Inflammatory macrophage (primary cell): ENCODE measurements at regions not wholly inside any gene's neighbourhood (a gene's known extent, or its start where the extent isn't known, plus 50 kb on each side); places are given as distances from the start of the nearest gene placed in this dataset.
"Not testable (repeated sequence)": the region's sequence is repeated elsewhere in the genome, so short reads cannot be mapped to it uniquely, and the experiment has no call there.

ENCODE experiments used
- DNase-seq, 2 donors: peaks; one replicate each; pipeline ENCODE4 v3.0.0-alpha.2; 2020 to 2022

DNA sequence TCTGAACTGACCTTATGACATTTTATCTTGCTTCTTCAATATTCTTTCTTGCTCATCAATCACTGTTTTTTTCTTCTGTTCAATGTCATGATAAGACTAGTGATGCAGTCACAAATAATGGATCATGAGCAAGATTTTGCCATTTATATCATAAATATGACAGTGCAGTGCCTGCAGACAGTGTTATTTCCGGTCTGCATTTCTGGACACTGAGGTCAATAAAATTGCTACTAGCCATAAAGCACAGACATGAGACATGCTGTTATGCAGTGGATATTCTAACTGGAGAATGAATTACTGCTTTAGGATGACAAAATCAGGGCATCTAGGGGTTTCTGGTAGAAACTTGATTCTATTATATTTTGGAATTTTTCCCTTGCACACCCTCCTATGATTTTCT, 1509.7 kb upstream of the LRRTM3 start:
- DNase-seq = no peak

DNA sequence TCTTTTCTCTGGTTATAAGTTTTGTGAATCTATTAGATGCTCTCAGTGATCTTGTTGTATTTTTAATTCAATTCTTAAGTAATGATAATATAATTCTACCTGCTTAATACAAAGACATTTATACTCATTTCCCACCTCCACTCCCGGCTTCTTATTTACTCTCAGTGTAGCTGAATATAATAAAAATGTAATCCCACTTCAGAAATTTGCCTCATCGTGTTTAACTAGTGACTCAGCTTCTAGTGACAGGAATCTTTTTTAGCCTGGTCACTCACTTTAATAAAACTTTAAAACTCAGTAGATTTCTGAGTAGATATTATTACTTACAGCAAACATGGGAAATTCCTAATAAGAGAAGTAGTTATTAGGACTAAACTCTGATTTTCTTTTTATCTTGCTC, 1506.2 kb upstream of the LRRTM3 start:
- DNase-seq = no peak

DNA sequence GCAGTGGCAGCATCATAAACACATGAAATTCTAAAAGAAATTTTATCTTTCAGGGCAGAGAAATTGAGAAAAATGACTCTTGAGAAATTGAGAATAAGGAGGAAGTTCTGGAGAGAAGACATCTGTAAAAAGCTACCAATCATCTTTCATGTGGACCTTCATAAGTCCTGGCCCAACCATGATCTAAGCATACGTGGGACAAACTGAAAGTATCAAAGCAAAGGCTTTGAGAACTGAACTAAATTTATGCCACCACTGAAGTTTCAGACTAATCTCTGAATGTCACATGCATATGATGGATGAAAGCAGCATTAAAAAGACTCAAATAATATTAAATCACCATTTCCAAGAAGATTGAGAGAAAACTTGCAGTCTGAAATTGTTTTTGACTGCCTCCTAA, 1502.8 kb upstream of the LRRTM3 start:
- DNase-seq = no peak

DNA sequence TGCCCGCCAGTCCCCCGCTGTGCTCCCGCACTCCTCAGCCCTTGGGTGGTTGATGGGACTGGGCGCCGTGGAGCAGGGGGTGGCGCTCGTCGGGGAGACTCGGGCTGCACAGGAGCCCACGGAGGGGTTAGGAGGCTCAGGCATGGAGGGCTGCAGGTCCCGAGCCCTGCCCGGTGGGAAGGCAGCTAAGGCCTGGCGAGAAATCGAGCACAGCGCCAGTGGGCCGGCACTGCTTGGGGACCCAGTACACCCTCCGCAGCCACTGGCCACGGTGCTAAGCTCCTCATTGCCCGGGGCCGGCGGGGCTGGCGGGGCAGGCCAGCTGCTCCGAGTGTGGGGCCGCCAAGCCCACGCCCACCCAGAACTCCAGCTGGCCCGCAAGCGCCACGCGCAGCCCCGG, 1496.5 kb upstream of the LRRTM3 start:
- DNase-seq = not testable (repeated sequence)

DNA sequence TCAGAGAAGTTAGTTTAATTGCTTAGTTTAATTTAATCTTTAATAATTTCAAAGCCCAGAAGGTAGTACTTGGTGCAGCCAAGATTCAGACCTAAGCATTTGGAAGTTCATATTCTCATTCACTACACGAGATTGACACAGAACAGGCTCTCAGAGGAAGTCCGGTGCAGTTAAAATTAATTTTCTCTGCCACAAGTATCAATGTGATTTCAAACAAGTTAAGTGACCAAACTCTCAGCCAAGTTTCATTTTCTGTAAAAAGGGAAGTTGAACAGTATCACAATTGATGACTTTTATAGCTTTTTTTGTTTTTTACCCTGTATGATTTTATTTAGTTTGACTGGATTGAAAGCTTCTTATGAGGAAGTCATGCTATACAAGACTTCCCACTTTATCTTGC, 1494.9 kb upstream of the LRRTM3 start:
- DNase-seq = no peak

DNA sequence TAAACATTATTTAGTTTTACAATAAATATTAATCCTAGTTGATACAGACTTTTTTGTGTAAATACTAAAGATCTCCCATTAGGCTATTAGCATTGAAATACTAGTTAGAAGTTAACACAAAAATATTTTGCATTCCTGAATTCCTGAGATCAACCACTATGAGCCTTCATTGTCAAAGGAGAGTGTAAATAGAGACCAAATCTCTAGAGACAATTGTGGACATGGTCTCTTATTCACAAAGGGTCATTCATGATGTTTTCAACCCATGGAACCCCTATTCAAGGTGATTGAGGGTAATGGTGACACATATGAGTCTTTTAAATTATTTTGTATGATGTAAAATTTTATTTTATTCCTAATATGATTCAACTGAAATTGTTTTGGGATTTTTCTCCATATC, 1454.8 kb upstream of the LRRTM3 start:
- DNase-seq = no peak

DNA sequence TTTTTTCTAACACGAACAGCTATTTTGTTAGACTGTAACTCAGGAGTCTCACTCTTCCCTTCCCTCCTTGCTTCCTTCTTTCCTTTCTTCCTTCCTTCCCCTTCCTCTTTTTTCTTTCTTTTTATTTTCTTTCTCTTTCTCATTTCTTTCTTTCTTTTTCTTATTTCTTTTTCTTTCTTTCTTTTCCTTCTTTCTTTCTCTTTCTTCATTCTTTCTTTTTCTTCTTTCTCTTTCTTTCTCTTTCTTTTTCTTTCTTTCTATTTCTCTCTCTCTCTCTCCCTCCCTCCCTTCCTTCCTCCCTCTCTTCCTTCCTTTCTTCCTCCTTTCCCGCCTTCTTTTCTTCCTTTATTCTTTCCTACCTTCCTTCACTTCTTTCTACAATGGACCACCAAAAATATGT, 1443.0 kb upstream of the LRRTM3 start:
- DNase-seq = no peak

DNA sequence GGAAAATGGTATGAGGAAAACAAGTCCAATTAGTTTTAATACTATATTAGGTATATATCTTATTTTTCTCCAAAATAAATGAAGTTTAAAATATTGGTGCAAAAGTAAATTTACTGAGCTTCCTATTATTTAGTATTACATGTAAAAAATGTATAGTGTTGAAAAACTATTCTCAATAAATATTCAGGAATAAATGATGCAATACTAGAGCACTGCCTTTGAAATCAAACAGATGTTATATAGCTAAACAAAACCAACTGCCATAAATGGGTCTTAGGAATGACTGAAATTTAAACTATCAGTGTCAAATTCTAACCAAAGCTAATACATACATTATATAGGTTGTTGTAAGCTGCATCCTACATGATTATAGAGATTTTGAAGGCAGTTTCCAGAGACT, 1434.0 kb upstream of the LRRTM3 start:
- DNase-seq = no peak

DNA sequence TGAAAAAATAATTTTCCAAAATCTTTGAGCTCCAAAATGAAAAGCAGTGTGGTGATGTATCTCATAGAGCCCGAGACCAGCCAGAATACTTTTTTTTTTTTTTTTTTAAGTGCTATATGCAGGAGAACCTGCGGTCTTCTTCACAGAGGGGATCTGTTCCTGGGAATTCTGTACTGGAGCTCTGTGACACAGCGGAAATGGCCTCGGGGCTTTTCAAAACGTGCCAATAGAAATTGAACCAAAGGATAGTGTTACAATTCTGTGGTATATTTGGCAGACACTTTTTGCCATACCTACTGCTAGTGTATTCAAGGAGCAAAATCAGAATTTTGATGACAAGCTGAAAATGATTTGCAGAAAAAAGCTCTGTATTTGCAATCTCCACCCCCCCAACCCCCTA, 1429.3 kb upstream of the LRRTM3 start:
- no peak for DNase-seq

DNA sequence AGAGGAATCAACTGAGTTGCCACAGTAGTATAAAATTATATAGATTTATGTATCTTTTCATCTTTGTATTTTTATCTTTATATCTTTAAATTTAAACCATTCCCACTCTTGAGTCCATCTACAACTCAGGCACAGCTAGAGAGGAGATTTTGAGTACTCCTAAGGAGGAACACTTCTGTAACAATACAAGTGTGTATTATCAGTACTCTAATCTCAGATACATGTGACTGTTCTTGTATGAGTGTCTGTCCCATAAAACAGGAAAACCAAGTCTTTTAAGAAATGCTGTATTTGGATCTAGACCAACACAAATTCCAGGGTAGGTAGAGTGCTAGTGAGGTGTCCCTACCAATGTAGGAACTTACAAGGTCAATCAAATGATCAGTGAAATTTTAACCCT, 1428.0 kb upstream of the LRRTM3 start:
- no peak for DNase-seq

DNA sequence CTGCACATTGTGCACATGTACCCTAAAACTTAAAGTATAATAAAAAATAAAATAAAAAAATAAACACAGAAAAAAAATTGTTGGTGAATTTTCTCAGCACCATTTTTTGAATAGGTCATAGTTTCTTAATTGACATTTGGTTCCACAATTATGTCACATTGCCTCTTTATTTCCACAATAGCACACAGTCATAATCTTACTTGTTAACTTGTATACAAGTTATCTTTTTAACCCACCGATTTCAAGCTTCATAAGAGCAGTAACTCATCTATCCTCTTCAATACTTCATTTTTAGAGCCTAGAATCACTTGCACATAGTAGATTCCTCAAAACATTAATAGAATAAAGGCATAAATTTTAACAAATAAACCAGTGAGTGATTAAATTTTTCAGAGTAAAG, 1425.1 kb upstream of the LRRTM3 start:
- DNase-seq = no peak

DNA sequence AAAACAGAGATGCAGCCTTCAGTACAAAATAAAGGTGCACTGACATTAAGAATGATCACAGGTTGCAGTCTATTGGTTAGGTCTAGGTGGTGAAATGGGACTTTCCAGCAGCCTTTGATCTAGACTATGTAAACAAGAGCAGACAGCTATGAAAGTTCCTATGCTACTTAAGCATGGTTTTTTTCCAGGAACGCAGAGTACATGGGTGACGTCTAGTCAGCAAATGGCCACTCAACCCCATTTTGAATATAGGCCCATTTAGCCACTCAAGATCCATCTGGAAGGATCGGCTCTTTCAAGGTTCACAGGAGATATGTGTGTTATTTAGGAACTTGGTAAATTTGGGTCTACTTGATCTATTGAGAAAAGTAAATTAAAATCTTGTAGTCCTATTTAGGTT, 1424.6 kb upstream of the LRRTM3 start:
- no peak for DNase-seq

DNA sequence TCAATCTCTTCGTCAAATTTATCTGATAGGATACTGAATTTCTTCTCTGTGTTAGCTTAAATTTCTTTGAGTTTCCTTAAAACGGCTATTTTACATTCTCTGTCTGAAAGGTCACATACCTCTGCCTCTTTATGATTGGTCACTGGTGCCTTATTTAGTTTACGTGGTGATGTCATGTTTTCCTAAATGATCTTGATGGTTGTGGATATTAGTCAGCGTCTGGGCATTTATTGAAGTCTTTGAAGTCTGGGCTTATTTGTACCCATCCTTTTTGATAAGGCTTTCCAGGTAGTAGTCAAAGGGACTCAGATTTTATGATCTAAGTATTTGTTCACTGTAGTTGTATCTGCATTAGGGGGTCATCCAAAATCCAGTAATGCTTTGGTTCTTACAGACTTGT, 1407.5 kb upstream of the LRRTM3 start:
- no peak for DNase-seq

DNA sequence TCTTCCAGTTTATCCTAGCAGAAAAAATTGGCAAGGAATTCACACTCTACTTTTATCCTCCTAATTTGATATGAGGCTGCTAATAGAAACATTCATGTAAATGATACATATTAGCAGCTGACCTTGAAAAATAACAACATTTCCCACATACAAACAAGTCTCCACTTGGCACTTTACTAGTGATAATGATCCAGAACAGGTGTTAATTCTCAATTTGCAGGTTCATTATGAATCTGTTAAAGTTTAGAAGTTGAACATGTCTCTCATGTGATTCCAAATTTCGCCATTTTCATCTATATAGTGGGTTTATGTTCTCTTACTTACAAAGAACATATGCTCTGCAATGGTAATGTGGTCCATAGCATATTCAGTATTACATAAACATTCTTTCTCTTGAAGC, 1396.8 kb upstream of the LRRTM3 start:
- no peak for DNase-seq

DNA sequence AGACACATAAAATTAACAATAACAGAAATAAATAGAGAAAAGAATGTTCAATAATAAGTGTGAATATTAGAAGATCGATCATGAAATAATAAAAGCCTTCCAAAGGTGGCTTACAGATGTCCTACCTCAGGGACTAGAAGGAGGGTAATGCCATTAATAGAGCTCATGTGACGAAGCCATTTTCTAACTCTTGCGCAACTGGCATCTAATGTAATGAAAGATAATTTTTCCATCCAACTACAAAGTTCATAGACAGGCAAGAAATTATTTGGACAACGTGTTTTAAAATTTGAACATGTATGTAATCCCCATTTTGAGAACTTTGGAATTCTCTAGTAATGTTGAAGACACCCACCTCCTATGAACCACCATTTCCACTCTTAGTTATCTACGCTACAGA, 1394.3 kb upstream of the LRRTM3 start:
- no peak for DNase-seq

DNA sequence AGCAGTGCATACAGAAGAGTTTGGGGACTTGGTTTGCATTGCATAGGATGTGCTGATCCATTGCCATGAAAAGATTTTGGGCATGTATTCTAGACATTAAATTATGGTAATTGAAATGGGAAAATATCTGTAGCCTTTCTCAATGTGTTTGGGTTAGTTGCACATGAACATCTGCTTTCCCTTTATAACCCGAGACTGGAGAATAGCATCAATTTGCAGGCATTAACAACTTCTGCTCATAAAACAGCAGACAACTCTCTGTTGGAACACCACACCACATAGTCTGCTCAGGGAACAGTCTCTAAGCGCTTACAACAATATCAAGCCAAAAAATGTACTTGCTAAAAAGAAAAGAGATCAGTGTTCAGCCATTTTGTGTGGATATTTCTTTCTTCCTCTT, 1391.1 kb upstream of the LRRTM3 start:
- DNase-seq = no peak

DNA sequence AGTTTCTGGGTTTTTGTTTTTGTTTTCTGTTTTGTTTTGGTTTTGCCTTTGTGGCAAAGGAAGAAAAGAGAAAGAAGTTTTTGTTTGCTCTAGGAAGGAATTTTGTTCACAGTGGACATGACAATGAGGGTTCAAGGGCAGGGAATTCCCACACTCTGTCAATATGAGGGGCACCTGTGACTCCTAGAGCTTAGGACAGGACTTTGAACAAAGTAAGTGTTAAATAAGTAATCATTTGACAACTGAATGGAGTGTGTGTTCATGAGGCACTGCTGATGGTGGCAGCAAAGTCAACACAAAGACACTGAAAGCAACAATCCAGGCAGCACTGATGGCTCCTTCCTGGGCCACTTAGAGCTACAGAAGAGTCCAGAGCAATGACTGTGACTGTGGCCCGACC, 1381.1 kb upstream of the LRRTM3 start:
- no peak for DNase-seq

DNA sequence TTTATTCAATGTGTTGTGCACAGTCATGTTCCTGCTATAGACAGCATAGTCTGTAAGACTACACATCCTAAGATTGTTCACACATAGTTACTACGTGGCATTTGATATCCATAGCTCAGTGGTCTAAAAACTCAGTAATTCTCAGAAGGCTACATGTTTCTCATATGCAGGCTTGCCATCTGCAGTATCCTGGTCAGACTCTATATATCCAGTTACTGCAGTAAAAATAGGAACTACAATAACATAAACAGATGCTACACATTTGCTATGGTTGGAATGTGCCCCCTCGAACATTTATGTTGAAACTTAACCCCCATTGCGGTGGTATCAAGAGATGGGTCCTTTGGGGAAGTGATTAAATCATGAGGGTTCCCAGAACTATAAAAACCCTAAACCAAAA, 1377.8 kb upstream of the LRRTM3 start:
- DNase-seq = no peak

DNA sequence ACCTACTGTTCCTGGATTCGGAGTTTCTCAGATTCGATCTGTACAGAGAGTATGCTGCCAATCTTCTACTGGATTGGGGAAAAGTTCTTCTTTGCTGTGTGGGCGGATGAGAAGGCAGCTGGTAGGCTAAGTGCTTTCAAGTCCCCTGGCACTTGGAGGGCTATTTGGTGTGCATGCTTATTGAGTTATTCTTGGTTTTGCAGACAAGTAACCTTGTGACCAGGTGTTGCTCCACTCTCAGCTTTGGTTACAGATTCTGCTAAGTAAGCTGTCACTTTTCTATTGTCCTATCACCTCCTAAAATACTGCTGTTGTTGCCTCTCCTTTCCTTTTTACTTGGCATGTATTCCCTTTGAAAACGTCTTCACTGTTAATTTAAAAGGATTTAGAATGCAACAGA, 1375.1 kb upstream of the LRRTM3 start:
- no peak for DNase-seq

DNA sequence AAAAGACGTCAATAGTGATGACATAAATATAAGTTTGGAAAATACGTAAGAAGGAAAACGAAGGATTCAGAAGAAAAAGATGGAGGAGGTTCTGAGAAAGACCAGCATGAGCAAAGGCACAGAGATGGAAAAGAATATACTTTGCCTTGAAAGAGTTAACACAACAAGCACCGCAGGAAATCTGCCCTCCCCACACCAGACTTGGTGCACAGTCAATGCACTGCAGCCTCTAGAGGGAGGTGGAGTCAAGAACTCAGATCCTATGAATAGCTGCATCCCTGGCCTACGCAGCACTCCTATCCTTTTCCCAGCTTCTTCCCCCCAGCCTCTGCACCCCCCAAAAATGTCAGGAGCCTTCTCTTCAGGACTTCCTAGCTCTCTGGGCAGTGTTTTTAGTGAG, 1370.6 kb upstream of the LRRTM3 start:
- no peak for DNase-seq

DNA sequence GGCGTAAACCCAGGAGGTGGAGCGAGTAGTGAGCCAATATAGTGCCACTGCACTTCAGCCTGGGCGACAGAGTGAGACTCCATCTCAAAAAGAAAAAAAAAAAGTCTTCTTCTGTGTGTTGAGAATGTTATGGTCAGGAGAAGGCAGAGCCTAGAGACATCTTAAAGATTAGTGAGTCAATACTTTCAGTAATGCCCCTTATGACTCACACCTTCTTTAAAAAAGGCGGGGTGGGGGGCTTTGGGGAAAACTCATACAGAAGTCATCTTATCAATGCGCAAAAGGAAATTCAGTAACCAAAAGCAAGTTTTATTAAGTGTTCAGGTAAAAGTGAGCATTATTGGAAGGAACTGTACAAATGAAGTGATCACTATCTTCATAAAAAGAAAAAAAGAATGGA, 1369.8 kb upstream of the LRRTM3 start:
- DNase-seq = no peak

DNA sequence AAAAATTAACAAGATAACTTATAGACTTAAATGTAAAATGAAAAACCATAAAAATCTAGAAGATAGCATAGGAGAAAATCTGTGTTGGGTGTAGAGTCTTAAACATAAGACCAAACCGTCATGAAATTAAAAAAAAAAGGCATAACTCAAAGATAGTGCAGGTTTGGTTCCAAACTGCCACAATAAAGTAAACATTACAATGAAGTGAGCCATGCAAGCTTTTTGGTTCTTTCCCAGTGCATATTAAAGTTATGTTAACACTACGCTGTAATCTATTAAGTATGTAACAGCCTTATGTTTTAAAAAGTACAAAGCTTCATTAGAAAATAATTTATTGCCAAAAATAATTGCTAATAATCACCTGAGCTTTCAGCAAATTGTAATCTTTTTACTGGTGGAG, 1366.5 kb upstream of the LRRTM3 start:
- DNase-seq = no peak

DNA sequence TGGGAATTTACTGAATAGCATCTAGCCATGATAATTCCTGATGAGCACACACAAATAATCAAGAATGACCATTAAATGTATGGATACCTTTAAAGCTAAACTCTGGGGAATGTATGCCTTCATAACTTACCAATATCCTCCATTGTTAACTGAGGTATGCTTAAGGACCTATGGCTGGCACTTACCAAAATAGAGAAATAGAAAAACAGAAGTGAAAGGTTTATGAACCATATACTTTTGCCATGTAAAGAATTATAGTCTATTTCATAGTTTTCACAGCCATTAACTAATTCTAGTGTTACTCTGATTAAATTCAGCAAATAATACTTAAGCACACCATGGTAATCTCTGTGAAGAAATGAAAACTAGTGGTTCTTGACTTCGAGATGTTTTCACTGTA, 1360.6 kb upstream of the LRRTM3 start:
- no peak for DNase-seq

DNA sequence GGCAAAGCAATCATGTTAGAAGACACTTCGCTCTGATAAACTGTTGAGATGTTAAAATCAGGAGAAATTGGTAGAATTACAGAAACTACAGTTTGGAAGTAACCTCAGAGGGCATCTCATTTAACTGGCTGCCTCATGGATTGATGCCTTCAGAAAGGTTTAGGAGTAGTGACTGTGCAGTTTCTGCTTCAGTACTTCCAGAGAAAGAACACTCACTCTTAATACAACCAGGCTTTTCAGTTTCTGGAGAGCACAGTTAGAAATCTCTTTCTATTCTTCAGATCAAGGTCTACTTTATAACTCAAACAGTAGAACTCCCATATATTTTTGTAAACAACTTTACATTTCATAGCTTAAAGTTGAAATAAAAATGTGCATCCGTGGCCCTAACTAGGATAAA, 1358.9 kb upstream of the LRRTM3 start:
- no peak for DNase-seq

DNA sequence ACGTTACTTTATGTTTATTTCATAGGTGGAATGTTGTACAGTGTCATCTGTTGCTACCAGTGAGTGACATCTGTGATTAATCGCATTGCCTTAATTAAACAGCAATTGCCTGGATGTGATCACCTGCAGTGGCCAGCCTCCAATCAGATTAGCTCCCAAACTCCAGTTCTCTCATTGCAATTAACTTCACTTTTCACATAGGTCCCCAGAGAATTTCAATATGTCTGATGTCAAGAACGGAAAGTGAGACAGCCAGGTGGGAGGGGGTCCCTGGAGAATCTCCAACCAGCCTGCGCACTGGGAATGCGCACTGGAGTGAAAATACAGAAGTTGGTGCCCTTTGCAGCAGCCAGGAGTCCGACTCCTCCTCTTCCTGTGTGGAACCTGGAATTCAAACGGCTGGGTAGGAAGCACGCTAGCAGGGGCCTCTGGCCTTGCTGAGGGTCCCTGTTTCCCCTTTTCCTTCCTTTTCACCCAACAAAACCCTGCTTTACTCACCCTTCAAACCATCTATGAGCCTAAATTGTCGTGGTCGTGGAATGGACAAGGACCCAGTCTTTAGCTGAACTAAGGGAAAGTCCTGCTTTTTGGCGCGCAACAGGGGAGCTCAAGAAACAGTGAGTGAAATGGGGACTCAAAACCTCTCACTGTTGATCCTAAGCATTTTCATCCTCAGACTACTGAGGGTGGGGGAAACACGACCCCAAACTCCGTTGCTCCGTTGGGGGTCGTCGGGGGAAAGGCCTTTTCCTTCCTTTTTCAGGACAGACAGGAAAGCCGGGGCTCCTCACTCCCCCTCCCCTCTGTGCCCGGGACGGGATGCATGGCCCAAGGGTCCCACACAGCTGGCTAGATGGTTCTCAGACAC, 1355.5 kb upstream of the LRRTM3 start:
- DNase-seq = peak; percentile 22 to 27
